Neural crest cell (in vitro differentiated cells): ENCODE measurements at regions not wholly inside any gene's neighbourhood (a gene's known extent, or its start where the extent isn't known, plus 50 kb on each side); places are given as distances from the start of the nearest gene placed in this dataset.

Source experiments
- DNase-seq: peaks from one replicate; pipeline ENCODE4 v3.0.0; 2021; ENCODE audit warnings: low read depth, mixed read lengths, low spot score
- H3K27ac Mint-ChIP-seq: one replicate; pipeline ENCODE4 v1.8.0; 2021; ENCODE audit warnings: mild to moderate bottlenecking, mixed read lengths; ENCODE audit not compliant: unreplicated experiment
- H3K27me3 Mint-ChIP-seq: 2 replicates; pipeline ENCODE4 v1.8.0; 2021; ENCODE audit warnings: low read depth, mild to moderate bottlenecking, mixed read lengths
- H3K36me3 Mint-ChIP-seq: 2 replicates; pipeline ENCODE4 v1.8.0; 2021; ENCODE audit warnings: low read depth, mild to moderate bottlenecking, mixed read lengths
- H3K4me1 Mint-ChIP-seq: 2 replicates; pipeline ENCODE4 v1.8.0; 2021; ENCODE audit warnings: mixed read lengths
- H3K4me3 Mint-ChIP-seq: one replicate; pipeline ENCODE4 v1.8.0; 2021; ENCODE audit warnings: mild to moderate bottlenecking, mixed read lengths
- H3K9me3 Mint-ChIP-seq: 2 replicates; pipeline ENCODE4 v1.8.0; 2021; ENCODE audit warnings: mixed read lengths
- TF ChIP-seq, protein P1 (sequence below): fragments of 200-600 bp; sonication (generic); conservative IDR thresholded peaks from 2 replicates; pipeline ENCODE4 v1.5.0; 2021; ENCODE audit warnings: antibody characterized with exemption, mild to moderate bottlenecking

DNA sequence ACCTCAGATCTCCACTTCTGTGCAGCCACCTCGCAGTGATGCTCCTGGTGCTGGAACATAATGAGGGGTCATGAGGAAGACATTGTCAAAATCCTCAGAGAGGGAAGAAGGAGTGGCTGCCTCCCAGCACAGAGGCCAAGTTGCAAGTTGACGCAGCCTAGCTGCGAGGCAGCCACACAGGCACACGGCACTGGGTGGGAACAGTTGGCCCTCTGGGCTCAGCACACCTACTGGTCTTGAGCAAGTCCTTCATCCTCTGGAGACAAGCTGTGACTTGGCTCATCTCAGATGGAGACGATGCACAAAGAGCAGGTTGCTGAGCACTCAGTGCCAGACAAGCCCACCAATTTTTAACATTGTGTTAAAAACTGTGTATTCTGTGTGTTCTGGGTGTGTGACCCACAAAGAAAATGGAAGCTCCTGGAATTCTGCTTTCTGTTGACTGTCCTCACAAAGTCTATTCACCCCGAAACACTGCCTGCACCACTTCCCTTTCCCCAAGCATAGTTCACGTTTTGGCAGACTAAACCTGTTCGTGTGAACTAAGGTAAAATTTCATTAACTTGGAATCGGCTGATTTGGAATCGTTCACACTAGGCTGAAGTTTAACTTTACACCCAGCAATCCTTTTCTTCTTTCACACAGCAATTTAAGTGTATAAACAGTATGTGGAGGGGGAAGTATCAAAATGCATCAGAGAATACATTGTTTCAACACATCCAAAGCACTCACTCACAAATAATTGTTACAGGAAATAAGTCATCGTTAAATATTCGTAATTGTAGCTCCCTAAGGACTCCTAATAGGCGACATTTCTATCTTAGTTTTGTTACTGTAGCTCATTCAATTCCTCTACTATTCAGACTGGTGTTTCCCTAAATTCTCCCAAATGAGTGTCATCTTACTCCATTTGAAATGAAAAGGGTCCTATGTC is 266.6 kb upstream of the ID2 start:
- Mint-ChIP-seq H3K27ac (peak overlapping the region; percentile 58), H3K4me1 (peaks cover 13% of the 10 kb centered on the region), H3K27me3 (no peaks in the 10 kb centered on the region), H3K4me3 (no peak overlapping the region), H3K9me3 (no peaks in the 10 kb centered on the region), H3K36me3 (no peaks in the 10 kb centered on the region)
- TF ChIP-seq, protein P1, sequence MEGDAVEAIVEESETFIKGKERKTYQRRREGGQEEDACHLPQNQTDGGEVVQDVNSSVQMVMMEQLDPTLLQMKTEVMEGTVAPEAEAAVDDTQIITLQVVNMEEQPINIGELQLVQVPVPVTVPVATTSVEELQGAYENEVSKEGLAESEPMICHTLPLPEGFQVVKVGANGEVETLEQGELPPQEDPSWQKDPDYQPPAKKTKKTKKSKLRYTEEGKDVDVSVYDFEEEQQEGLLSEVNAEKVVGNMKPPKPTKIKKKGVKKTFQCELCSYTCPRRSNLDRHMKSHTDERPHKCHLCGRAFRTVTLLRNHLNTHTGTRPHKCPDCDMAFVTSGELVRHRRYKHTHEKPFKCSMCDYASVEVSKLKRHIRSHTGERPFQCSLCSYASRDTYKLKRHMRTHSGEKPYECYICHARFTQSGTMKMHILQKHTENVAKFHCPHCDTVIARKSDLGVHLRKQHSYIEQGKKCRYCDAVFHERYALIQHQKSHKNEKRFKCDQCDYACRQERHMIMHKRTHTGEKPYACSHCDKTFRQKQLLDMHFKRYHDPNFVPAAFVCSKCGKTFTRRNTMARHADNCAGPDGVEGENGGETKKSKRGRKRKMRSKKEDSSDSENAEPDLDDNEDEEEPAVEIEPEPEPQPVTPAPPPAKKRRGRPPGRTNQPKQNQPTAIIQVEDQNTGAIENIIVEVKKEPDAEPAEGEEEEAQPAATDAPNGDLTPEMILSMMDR = no peak
- no peak for DNase-seq

DNA sequence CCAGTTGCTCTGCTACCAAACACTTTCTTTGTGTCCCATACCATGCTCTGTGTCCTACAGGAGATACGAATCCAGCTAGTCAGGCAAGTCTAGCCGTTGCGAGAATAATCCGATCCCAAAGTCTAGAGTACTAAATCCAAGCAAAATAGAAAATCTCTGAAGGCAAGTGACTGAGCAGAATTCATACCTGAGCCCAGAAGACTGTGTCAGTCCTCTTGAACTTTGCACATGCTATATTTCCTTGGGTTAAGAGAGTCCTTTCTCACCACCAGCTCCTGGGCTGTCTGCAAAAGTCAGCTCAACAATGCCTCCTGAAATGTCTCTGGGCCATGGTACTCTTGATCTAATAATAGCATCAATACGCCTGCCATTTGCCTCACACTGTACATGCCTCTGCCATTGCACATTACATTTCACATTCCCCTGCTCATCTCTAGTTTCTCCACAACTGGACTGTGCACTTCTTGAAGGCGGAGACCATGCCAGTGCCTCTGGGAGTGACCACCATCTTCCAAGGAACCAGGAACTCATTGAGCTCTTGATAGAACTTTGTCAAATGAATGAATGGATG is 265.8 kb upstream of the ID2 start:
- Mint-ChIP-seq H3K4me3 (no peak overlapping the region), H3K9me3 (no peaks in the 10 kb centered on the region), H3K27me3 (no peaks in the 10 kb centered on the region), H3K27ac (no peak overlapping the region), H3K4me1 (peaks cover 13% of the 10 kb centered on the region), H3K36me3 (no peaks in the 10 kb centered on the region)
- TF ChIP-seq, protein P1 = no peak
- DNase-seq = no peak

DNA sequence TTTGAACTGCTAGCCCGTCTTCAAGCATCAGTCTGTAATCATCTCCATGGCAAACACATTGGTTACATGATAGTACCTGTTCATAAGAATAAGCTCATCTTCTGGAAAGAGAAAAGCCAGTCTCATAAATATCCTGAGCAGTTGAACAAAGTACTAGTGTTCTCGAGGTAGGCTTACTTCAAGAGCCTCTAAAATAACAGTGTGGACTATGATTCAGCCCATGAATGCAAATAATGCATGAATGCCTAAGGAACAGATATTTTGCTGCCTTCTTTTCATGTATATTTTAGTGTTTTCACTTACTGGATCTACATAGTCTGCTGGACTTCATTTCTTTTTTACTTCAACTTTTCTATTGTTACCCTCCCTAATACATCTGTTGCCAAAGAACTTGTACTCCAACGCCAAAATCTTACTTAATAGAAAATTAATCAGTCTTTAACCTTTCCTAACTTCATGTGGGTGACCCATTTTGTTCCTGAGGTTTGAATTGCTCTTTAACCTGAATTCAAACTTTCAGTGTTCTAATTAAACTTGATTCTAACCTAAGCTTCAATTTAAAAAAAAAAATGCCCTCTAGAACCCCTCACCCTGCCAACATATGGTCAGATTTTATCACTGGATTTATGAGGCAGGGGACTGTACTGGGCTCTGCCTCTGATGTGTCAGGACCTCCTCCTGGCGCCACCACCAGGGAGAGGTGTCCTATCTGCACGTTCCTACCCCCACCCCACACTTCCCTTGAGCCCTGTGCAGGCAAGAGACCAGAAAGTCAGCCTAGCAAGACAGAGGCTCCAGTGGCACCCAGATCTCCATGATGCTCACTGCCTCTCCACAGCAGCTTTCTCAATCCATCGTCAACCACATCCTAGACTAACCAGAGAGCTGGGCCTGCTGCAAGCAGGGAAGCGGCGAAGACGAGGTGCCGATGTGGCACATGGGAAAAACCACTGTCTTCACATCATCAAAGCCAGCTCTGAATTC is 264.7 kb upstream of the ID2 start:
- DNase-seq = no peak
- Mint-ChIP-seq H3K27me3 (no peaks in the 10 kb centered on the region), H3K4me1 (peaks cover 11% of the 10 kb centered on the region), H3K27ac (no peak overlapping the region), H3K36me3 (no peaks in the 10 kb centered on the region), H3K9me3 (no peaks in the 10 kb centered on the region), H3K4me3 (no peak overlapping the region)
- TF ChIP-seq, protein P1 = no peak

DNA sequence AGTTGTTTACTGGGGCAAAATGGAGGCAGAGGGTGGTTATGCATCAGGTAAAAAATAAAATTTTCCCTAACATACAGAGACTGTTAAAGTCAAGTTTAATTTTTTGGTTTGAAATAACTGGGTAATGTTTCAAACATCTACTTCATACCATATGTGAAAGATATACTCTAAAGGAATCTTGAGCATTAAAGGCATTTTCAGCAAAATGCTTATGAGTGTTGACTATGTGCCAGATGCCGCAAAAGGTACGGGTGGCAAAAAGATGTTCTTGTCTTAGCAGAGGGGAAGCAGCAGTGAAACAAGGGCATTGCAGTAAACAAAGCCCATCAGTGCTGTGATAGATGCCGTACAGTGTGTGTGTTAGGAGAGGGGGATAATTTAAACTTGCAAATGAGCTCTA is 263.1 kb upstream of the ID2 start:
- Mint-ChIP-seq H3K4me1 (peaks cover 3% of the 10 kb centered on the region), H3K36me3 (no peaks in the 10 kb centered on the region), H3K27me3 (no peaks in the 10 kb centered on the region), H3K4me3 (no peak overlapping the region), H3K27ac (no peak overlapping the region), H3K9me3 (peaks cover 3% of the 10 kb centered on the region)
- DNase-seq = no peak
- TF ChIP-seq, protein P1 = no peak
